AG04449 (cell line): ENCODE measurements at regions not wholly inside any gene's neighbourhood (a gene's known extent, or its start where the extent isn't known, plus 50 kb on each side); places are given as distances from the start of the nearest gene placed in this dataset.

ENCODE experiments used
- CTCF ChIA-PET: fragments of 350-600 bp; formaldehyde crosslinking; extraction: SDS; loops from one replicate; lab custom pipeline; 2021; ENCODE audit warnings: antibody characterized with exemption; lab: Yijun Ruan, JAX
- POLR2A ChIA-PET: fragments of 400-600, 350-600 bp; formaldehyde crosslinking; extraction: SDS; loops from one replicate; lab custom pipeline; 2020; ENCODE audit warnings: antibody characterized with exemption, inconsistent platforms; lab: Yijun Ruan, JAX
- DNase-seq: peaks from one replicate; pipeline ENCODE4 v3.0.0-alpha.2; 2010; ENCODE audit warnings: low read depth, low spot score
- H3K4me3 ChIP-seq: 2 replicates; pipeline ENCODE4 v1.5.1; 2011; ENCODE audit warnings: low read depth, mild to moderate bottlenecking, control low read depth, low read length
- CTCF ChIP-seq: IDR thresholded peaks from one replicate; pipeline ENCODE4 v1.5.1; 2011; ENCODE audit warnings: mild to moderate bottlenecking, moderate library complexity, low read length, control low read depth, inconsistent platforms; ENCODE audit not compliant: insufficient read depth; ENCODE audit errors: missing control alignments

DNA sequence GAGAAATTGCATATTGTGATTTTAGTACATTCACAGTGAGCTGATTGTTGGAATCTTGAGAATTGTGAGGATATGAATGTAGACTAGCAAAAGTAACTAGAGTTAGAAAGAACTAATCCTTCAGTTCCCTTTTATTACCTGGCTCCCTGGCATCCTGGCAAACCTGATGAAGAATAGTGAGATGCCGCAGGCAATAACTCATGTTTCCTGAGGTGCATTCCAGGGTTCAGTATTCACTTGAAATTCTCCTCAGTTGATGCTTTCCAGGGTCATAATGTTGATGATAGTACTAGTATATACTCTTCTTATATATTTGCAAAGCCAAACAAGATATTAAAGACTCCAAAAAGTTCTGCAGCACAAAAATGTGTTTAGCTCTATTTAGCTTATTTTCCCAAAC lies 432.1 kb upstream of the CELF4 start:
- ChIA-PET POLR2A (no interaction called here), CTCF (no interaction called here)
- no peak for TF ChIP-seq CTCF
- H3K4me3 ChIP-seq, result no peak overlapping the region
- DNase-seq, result no peak

- H3K4me3 ChIP-seq, result no peak overlapping the region
- no peak for DNase-seq
- ChIA-PET CTCF (no interaction called here), POLR2A (no interaction called here)
- TF ChIP-seq CTCF, result no peak
Measured at GRCh38 chr18:37987901-37988300, 422.3 kb upstream of the CELF4 start.

DNA sequence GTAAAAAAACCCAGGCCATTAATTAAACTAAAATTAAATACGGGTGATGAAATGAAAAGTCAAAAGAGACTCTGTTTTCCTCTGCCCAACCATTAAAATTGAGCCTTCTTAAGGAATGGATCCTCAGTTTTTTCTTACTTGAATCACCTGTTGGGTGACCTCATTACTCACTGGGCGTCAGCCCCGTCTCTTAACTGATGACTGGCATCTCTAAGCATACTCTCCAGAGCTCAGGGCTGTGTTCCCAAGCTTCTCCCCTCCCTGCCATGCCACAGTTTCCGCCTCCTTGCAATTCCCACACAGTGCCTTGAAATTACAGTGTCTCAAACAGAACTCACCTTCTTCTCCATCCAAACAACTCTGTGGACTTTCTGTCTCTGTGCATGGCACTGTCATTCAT lies 421.1 kb upstream of the CELF4 start:
- no peak for DNase-seq
- CTCF ChIA-PET, result no interaction called here
- TF ChIP-seq CTCF, result no peak

DNA sequence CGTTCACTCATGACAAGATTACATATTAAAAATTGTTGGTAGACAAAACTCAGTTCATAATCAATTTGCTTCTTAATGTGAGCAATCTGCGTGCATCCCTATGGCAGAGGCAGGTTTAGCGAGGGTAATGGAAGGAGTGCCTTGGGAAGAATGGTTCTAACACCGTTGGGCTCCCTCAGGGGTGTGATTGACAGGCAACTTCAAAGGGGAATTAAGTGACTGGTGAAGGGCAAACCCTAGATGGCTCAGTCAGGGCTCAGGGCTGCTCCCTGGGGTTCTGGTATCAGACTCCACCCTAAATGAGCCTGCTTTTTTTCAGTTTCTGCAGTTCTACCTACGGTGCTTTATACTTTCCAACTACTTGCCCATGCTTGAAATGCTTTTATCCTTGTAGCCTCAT lies 419.5 kb upstream of the CELF4 start:
- TF ChIP-seq CTCF, result no peak
- ChIA-PET POLR2A (no interaction called here), CTCF (no interaction called here)
- H3K4me3 ChIP-seq, result no peak overlapping the region
- DNase-seq, result no peak

More for the DNA sequence above, 421.1 kb upstream of the CELF4 start:
- H3K4me3 ChIP-seq, result no peak overlapping the region
- POLR2A ChIA-PET, result no interaction called here

- no peak overlapping the region for H3K4me3 ChIP-seq
- TF ChIP-seq CTCF, result no peak
- CTCF ChIA-PET, result no interaction called here
- DNase-seq, result no peak
- POLR2A ChIA-PET, result no interaction called here
Measured at GRCh38 chr18:37980556-37980955, 415.0 kb upstream of the CELF4 start.

DNA sequence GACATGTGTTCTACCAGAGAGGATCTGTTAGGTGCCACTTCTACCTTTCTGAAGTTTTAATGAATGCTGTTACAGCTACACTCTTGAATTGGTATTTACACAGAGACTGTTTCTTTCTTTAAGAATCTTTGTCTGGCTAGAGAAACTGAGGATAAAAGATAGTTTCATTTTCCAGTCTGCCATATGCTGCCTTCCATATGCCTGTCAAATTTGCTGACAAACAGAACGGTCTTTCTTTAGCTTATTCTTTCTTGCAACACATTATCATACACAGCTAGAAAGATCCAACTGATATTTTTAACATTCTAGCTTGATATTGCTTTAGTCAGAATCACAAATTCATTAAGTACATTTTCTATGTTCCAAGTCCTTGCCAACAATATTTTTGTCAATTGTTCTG lies 409.8 kb upstream of the CELF4 start:
- no peak overlapping the region for H3K4me3 ChIP-seq
- no peak for TF ChIP-seq CTCF
- POLR2A ChIA-PET, result no interaction called here
- CTCF ChIA-PET, result no interaction called here
- no peak for DNase-seq

GRCh38 chr18:37967261-37967660 lies 401.7 kb upstream of the CELF4 start:
- TF ChIP-seq CTCF, result no peak
- no peak overlapping the region for H3K4me3 ChIP-seq
- DNase-seq, result no peak
- ChIA-PET POLR2A (no interaction called here), CTCF (no interaction called here)
